ENCODE measurements at regions not wholly inside any gene's neighbourhood (a gene's known extent, or its start where the extent isn't known, plus 50 kb on each side); places are given as distances from the start of the nearest gene placed in this dataset.

- FAIRE-seq, result no peak
Observed at GRCh38 chr3:70571696-70572095, 259.3 kb upstream of the MDFIC2 start.

GRCh38 chr3:70570584-70570983 lies 258.1 kb upstream of the MDFIC2 start:
- Histone ChIP-seq H3K4me3 (ENCODE audit: control insufficient read depth in 2 of 3, extremely low read depth in 1 of 3, insufficient read depth in 2 of 3, low read depth in 1 of 3, low read length in 3 of 3) (no peak overlapping the region), H3K9ac (ENCODE audit: control insufficient read depth, extremely low read depth, insufficient read depth, low read length) (no peak overlapping the region), H4K20me1 (ENCODE audit: control insufficient read depth, extremely low read depth, insufficient read depth, low read length) (no peaks in the 10 kb centered on the region), H3K9me1 (ENCODE audit: control insufficient read depth, extremely low read depth, insufficient read depth, low read length) (no peaks in the 10 kb centered on the region), H3K27me3 (ENCODE audit: control insufficient read depth, extremely low read depth, insufficient read depth, low read length) (no peaks in the 10 kb centered on the region), H3K79me2 (ENCODE audit: control insufficient read depth, insufficient read depth, low read length) (no peaks in the 10 kb centered on the region), H3K4me1 (ENCODE audit: control insufficient read depth, extremely low read depth, insufficient read depth, low read length) (no peaks in the 10 kb centered on the region), H3K36me3 (ENCODE audit: control insufficient read depth in 2 of 2, extremely low read depth in 1 of 2, insufficient read depth in 2 of 2, low read length in 2 of 2) (no peaks in the 10 kb centered on the region), H3K4me2 (ENCODE audit: control insufficient read depth, extremely low read depth, insufficient read depth, low read depth, low read length) (no peak overlapping the region), H3K9me3 (ENCODE audit: control insufficient read depth, low read depth, low read length) (no peaks in the 10 kb centered on the region), H3K27ac (ENCODE audit: control insufficient read depth, insufficient read depth, low read length) (no peak overlapping the region), H2AFZ (ENCODE audit: control insufficient read depth, low read length) (no peak overlapping the region)
- dilution Hi-C loops (cut with MboI; ENCODE audit: extremely low pct_ligation_motif_present, low sequenced_read_pairs), result no loop called here
- FAIRE-seq, result no peak
- no peak for DNase-seq (ENCODE audit: low read depth, low spot score)
- TF ChIP-seq EZH2 (IDR thresholded peaks at IDR 0.05; ENCODE audit: low read length) (no peak), CTCF (optimal IDR thresholded peaks at IDR 0.05 in 1 of 3, IDR thresholded peaks at IDR 0.05 in 1 of 3, conservative IDR thresholded peaks at IDR 0.05 in 1 of 3; ENCODE audit: extremely low read depth in 1 of 3, insufficient read depth in 2 of 3, low read length in 3 of 3) (no peak)

More at GRCh38 chr3:70571696-70572095, 259.3 kb upstream of the MDFIC2 start:
- Histone ChIP-seq H3K27ac (ENCODE audit: control insufficient read depth, insufficient read depth, low read length) (no peak overlapping the region), H3K79me2 (ENCODE audit: control insufficient read depth, insufficient read depth, low read length) (no peaks in the 10 kb centered on the region), H3K36me3 (ENCODE audit: control insufficient read depth in 2 of 2, extremely low read depth in 1 of 2, insufficient read depth in 2 of 2, low read length in 2 of 2) (no peaks in the 10 kb centered on the region), H3K4me1 (ENCODE audit: control insufficient read depth, extremely low read depth, insufficient read depth, low read length) (no peaks in the 10 kb centered on the region), H3K4me2 (ENCODE audit: control insufficient read depth, extremely low read depth, insufficient read depth, low read depth, low read length) (no peak overlapping the region), H3K9me3 (ENCODE audit: control insufficient read depth, low read depth, low read length) (no peaks in the 10 kb centered on the region), H3K9ac (ENCODE audit: control insufficient read depth, extremely low read depth, insufficient read depth, low read length) (no peak overlapping the region), H4K20me1 (ENCODE audit: control insufficient read depth, extremely low read depth, insufficient read depth, low read length) (no peaks in the 10 kb centered on the region), H2AFZ (ENCODE audit: control insufficient read depth, low read length) (no peak overlapping the region), H3K4me3 (ENCODE audit: control insufficient read depth in 2 of 3, extremely low read depth in 1 of 3, insufficient read depth in 2 of 3, low read depth in 1 of 3, low read length in 3 of 3) (no peak overlapping the region), H3K27me3 (ENCODE audit: control insufficient read depth, extremely low read depth, insufficient read depth, low read length) (no peaks in the 10 kb centered on the region), H3K9me1 (ENCODE audit: control insufficient read depth, extremely low read depth, insufficient read depth, low read length) (no peaks in the 10 kb centered on the region)
- TF ChIP-seq EZH2 (IDR thresholded peaks at IDR 0.05; ENCODE audit: low read length), result no peak
- no peak for TF ChIP-seq CTCF (optimal IDR thresholded peaks at IDR 0.05 in 1 of 3, IDR thresholded peaks at IDR 0.05 in 1 of 3, conservative IDR thresholded peaks at IDR 0.05 in 1 of 3; ENCODE audit: extremely low read depth in 1 of 3, insufficient read depth in 2 of 3, low read length in 3 of 3)
- DNase-seq (ENCODE audit: low read depth, low spot score), result no peak
- dilution Hi-C loops (cut with MboI; ENCODE audit: extremely low pct_ligation_motif_present, low sequenced_read_pairs), result no loop called here
